ENCODE measurements at regions not wholly inside any gene's neighbourhood (a gene's known extent, or its start where the extent isn't known, plus 50 kb on each side); places are given as distances from the start of the nearest gene placed in this dataset.
"Not testable (repeated sequence)": the region's sequence is repeated elsewhere in the genome, so short reads cannot be mapped to it uniquely, and the experiment has no call there.

DNA sequence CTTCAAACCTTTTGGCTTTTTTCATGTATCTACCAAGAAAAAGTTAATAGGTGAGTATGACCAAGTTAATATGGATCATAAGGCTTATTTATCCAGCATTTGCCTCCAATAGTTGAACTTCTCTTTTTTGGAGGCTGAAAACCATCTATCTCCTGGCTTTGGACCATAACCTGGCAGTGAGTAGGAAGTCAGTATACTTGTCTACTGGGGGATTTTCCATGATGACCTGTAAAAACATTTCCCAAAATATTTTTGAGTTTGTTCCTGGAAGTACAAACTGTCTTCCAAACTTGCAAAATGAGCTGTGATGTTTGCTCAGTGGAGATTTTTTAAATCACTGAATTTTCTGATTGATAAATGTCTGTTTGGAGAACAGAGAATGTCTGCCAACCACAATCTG, 349.9 kb downstream of the FAM47B start:
- TF ChIP-seq, protein P1, sequence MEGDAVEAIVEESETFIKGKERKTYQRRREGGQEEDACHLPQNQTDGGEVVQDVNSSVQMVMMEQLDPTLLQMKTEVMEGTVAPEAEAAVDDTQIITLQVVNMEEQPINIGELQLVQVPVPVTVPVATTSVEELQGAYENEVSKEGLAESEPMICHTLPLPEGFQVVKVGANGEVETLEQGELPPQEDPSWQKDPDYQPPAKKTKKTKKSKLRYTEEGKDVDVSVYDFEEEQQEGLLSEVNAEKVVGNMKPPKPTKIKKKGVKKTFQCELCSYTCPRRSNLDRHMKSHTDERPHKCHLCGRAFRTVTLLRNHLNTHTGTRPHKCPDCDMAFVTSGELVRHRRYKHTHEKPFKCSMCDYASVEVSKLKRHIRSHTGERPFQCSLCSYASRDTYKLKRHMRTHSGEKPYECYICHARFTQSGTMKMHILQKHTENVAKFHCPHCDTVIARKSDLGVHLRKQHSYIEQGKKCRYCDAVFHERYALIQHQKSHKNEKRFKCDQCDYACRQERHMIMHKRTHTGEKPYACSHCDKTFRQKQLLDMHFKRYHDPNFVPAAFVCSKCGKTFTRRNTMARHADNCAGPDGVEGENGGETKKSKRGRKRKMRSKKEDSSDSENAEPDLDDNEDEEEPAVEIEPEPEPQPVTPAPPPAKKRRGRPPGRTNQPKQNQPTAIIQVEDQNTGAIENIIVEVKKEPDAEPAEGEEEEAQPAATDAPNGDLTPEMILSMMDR (IDR thresholded peaks at IDR 0.05), result no peak
- TF ChIP-seq SIN3A (IDR thresholded peaks at IDR 0.05; ENCODE audit: borderline replicate concordance, insufficient read depth, low read depth, low read length) (no peak), POLR2AphosphoS5 (IDR thresholded peaks at IDR 0.05; ENCODE audit: low read depth, low read length) (no peak), TCF7L2 (IDR thresholded peaks at IDR 0.05; ENCODE audit: low read depth, low read length) (no peak)
- TF ChIP-seq, protein P2, sequence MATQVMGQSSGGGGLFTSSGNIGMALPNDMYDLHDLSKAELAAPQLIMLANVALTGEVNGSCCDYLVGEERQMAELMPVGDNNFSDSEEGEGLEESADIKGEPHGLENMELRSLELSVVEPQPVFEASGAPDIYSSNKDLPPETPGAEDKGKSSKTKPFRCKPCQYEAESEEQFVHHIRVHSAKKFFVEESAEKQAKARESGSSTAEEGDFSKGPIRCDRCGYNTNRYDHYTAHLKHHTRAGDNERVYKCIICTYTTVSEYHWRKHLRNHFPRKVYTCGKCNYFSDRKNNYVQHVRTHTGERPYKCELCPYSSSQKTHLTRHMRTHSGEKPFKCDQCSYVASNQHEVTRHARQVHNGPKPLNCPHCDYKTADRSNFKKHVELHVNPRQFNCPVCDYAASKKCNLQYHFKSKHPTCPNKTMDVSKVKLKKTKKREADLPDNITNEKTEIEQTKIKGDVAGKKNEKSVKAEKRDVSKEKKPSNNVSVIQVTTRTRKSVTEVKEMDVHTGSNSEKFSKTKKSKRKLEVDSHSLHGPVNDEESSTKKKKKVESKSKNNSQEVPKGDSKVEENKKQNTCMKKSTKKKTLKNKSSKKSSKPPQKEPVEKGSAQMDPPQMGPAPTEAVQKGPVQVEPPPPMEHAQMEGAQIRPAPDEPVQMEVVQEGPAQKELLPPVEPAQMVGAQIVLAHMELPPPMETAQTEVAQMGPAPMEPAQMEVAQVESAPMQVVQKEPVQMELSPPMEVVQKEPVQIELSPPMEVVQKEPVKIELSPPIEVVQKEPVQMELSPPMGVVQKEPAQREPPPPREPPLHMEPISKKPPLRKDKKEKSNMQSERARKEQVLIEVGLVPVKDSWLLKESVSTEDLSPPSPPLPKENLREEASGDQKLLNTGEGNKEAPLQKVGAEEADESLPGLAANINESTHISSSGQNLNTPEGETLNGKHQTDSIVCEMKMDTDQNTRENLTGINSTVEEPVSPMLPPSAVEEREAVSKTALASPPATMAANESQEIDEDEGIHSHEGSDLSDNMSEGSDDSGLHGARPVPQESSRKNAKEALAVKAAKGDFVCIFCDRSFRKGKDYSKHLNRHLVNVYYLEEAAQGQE (IDR thresholded peaks at IDR 0.05; ENCODE audit: insufficient read depth in 1 of 2, low read depth in 2 of 2, low read length in 1 of 2), result no peak
- no TSS peak for BruUV-seq (replicated peaks)
- ATAC-seq (no peak), DNase-seq (ENCODE audit: low read depth, low spot score) (no peak)
- Histone ChIP-seq H3K36me3 (ENCODE audit: control insufficient read depth, insufficient read depth, low read length) (no peaks in the 10 kb centered on the region), H3K27ac (ENCODE audit: low read length) (no peak overlapping the region), H3K4me3 (ENCODE audit: low read depth in 2 of 2, low read length in 2 of 2) (no peak overlapping the region), H3K9me3 (ENCODE audit: control insufficient read depth, insufficient read depth, low read depth, low read length) (no peaks in the 10 kb centered on the region), H3K4me1 (ENCODE audit: control insufficient read depth, insufficient read depth, low read length) (no peaks in the 10 kb centered on the region), H3K27me3 (ENCODE audit: control insufficient read depth, insufficient read depth, low read length) (no peaks in the 10 kb centered on the region)
- CTCF ChIA-PET, result no interaction called here
- intact Hi-C loops (cut with micrococcal nuclease; ENCODE audit: unreplicated experiment), result no loop called here
- POLR2A ChIA-PET, result no interaction called here
- in situ Hi-C loops (cut with HindIII; ENCODE audit: low pct_unique_long_range_greater_than_20kb, low sequenced_read_pairs), result no loop called here

DNA sequence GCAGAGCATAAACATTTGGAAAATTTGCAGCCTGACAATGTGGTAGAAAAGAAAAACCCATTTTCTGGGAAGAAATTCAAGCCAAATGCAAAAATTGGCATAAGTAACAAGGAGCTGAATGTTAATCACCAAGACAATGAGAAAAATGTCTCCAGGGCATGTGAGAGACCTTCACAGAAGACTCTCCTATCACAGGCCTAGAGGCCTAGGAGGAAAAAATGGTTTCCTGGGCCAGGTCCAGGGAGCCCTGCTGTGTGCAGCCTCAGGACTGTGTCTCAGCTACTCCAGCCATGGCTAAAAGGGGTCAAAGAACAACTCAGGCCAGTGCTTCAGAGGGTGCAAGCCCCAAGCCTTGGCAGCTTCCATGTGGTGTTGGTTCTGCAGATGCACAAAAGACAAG, 362.4 kb downstream of the FAM47B start:
- H3K9me3 ChIP-seq (ENCODE audit: control insufficient read depth, insufficient read depth, low read depth, low read length); POLR2A ChIA-PET; DNase-seq (ENCODE audit: low read depth, low spot score); intact Hi-C loops (cut with micrococcal nuclease; ENCODE audit: unreplicated experiment); H3K4me1 ChIP-seq (ENCODE audit: control insufficient read depth, insufficient read depth, low read length); ATAC-seq; H3K27ac ChIP-seq (ENCODE audit: low read length); H3K27me3 ChIP-seq (ENCODE audit: control insufficient read depth, insufficient read depth, low read length); BruUV-seq (replicated peaks); H3K4me3 ChIP-seq (ENCODE audit: low read depth in 2 of 2, low read length in 2 of 2); in situ Hi-C loops (cut with HindIII; ENCODE audit: low pct_unique_long_range_greater_than_20kb, low sequenced_read_pairs); CTCF ChIA-PET; H3K36me3 ChIP-seq (ENCODE audit: control insufficient read depth, insufficient read depth, low read length): not testable (repeated sequence)

DNA sequence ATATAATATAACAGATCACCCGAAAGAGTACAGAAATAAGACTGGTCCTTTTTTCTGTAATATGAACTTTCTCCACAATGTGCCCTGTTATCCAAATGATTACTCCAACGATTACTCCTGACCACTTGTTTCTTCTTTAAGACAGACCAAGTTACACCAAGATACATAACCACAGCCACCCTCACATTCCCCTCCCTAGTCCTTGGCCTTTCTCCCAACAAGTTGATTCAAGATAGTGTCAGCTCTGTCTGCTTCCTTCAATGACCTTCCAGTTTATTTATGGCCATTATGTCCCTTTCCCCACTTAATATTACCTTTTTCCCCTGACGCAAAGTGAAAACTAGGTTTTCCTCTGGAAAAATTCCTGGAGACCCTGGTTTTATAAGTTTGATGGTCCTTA, 397.2 kb downstream of the FAM47B start:
- Histone ChIP-seq H3K4me3 (ENCODE audit: low read depth in 2 of 2, low read length in 2 of 2) (no peak overlapping the region), H3K9me3 (ENCODE audit: control insufficient read depth, insufficient read depth, low read depth, low read length) (no peaks in the 10 kb centered on the region), H3K4me1 (ENCODE audit: control insufficient read depth, insufficient read depth, low read length) (no peaks in the 10 kb centered on the region), H3K36me3 (ENCODE audit: control insufficient read depth, insufficient read depth, low read length) (no peaks in the 10 kb centered on the region), H3K27ac (ENCODE audit: low read length) (no peak overlapping the region), H3K27me3 (ENCODE audit: control insufficient read depth, insufficient read depth, low read length) (no peaks in the 10 kb centered on the region)
- ChIA-PET POLR2A (no interaction called here), CTCF (no interaction called here)
- BruUV-seq (replicated peaks), result no TSS peak
- TF ChIP-seq TCF7L2 (IDR thresholded peaks at IDR 0.05; ENCODE audit: low read depth, low read length), result no peak
- no peak for TF ChIP-seq SIN3A (IDR thresholded peaks at IDR 0.05; ENCODE audit: borderline replicate concordance, insufficient read depth, low read depth, low read length)
- TF ChIP-seq, protein P2 (IDR thresholded peaks at IDR 0.05; ENCODE audit: insufficient read depth in 1 of 2, low read depth in 2 of 2, low read length in 1 of 2), result no peak
- TF ChIP-seq POLR2AphosphoS5 (IDR thresholded peaks at IDR 0.05; ENCODE audit: low read depth, low read length), result no peak
- TF ChIP-seq, protein P1 (IDR thresholded peaks at IDR 0.05), result no peak
- intact Hi-C loops (cut with micrococcal nuclease; ENCODE audit: unreplicated experiment), result no loop called here
- ATAC-seq (no peak), DNase-seq (ENCODE audit: low read depth, low spot score) (no peak)
- in situ Hi-C loops (cut with HindIII; ENCODE audit: low pct_unique_long_range_greater_than_20kb, low sequenced_read_pairs), result no loop called here

Data from Panc1 (cell line).